HepG2 (cell line): ENCODE measurements at regions not wholly inside any gene's neighbourhood (a gene's known extent, or its start where the extent isn't known, plus 50 kb on each side); places are given as distances from the start of the nearest gene placed in this dataset.

Experiments used
- CBFB ChIP-seq: sonication (generic); formaldehyde crosslinking; IDR thresholded peaks from 2 replicates; pipeline ENCODE4 v1.4.0; 2020; ENCODE audit warnings: missing genetic modification reagents
- ELF1 ChIP-seq: sonication (generic); formaldehyde crosslinking; IDR thresholded peaks from 2 replicates; pipeline ENCODE4 v1.4.0; 2020; ENCODE audit warnings: missing genetic modification reagents
- MAF1 ChIP-seq: sonication (generic); formaldehyde crosslinking; IDR thresholded peaks from 2 replicates; pipeline ENCODE4 v1.5.0; 2020; ENCODE audit warnings: missing genetic modification reagents, borderline replicate concordance
- MAFK ChIP-seq, 2 experiments: IDR thresholded peaks in 1 of 2; conservative IDR thresholded peaks in 1 of 2; 2 replicates each; pipeline ENCODE4 v1.6.1; 2011; ENCODE audit warnings: improper control_type of control experiment in 2 of 2, low read length in 2 of 2
- SMC3 ChIP-seq: IDR thresholded peaks from 2 replicates; pipeline ENCODE4 v1.6.1; 2011; ENCODE audit warnings: low read length, improper control_type of control experiment
- ZNF274 ChIP-seq: sonication (generic); formaldehyde crosslinking; IDR thresholded peaks from 2 replicates; pipeline ENCODE4 v1.5.1; 2020; ENCODE audit warnings: mild to moderate bottlenecking, missing genetic modification reagents
- ZZZ3 ChIP-seq: sonication (generic); formaldehyde crosslinking; IDR thresholded peaks from 2 replicates; pipeline ENCODE4 v1.4.0; 2020; ENCODE audit warnings: missing genetic modification reagents, mild to moderate bottlenecking, borderline replicate concordance
- TF ChIP-seq, protein P1 (sequence below): sonication (generic); formaldehyde crosslinking; IDR thresholded peaks from 2 replicates; pipeline ENCODE4 v1.4.0; 2020; ENCODE audit warnings: missing genetic modification reagents
- TF ChIP-seq, protein P2 (sequence below): sonication (generic); formaldehyde crosslinking; conservative IDR thresholded peaks from 2 replicates; pipeline ENCODE4 v1.5.0; 2020; ENCODE audit warnings: missing genetic modification reagents
- TF ChIP-seq, protein P3 (sequence below), 2 experiments: IDR thresholded peaks; 2 replicates each; pipeline ENCODE4 v1.6.1; 2011 to 2012; ENCODE audit warnings: low read length in 2 of 2, borderline replicate concordance in 1 of 2, low read depth in 1 of 2, mild to moderate bottlenecking in 1 of 2, moderate library complexity in 1 of 2
- TF ChIP-seq, protein P4 (sequence below): IDR thresholded peaks from 2 replicates; pipeline ENCODE4 v1.6.1; 2016
- TF ChIP-seq, protein P5 (sequence below): sonication (generic); formaldehyde crosslinking; IDR thresholded peaks from 2 replicates; pipeline ENCODE4 v1.8.1; 2022; ENCODE audit warnings: mild to moderate bottlenecking, missing genetic modification reagents
- TF ChIP-seq, protein P6 (sequence below): sonication (generic); formaldehyde crosslinking; IDR thresholded peaks from 2 replicates; pipeline ENCODE4 v1.8.0; 2022; ENCODE audit warnings: mild to moderate bottlenecking, missing genetic modification reagents

DNA sequence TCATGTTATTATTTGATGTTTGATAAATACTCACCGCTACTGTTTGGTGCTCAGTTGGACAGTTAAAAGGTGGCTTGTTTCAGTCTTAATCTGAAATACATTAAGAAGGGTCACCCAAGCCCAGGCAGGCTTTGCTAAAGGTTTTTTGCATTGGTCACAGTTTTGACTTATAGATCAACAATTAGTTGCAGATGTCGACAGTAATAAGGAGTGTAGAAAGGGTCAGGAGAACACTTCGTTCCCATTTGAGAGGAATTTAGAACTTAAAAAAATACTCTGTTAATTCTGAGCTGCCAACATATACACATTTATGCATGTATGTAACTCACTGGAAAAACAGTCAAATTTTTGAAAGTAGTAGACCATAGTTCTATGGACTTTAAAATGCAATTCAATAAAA is 130.3 kb downstream of the TMEM30B start:
- no peak for TF ChIP-seq ZZZ3 (CRISPR knock-in tag)
- TF ChIP-seq CBFB (CRISPR knock-in tag) = no peak
- TF ChIP-seq MAFK (conservative IDR thresholded peaks at IDR 0.05 in 1 of 2, IDR thresholded peaks at IDR 0.05 in 1 of 2; ENCODE audit: low read length in 2 of 2) = no peak
- TF ChIP-seq, protein P1, sequence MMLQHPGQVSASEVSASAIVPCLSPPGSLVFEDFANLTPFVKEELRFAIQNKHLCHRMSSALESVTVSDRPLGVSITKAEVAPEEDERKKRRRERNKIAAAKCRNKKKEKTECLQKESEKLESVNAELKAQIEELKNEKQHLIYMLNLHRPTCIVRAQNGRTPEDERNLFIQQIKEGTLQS (CRISPR knock-in tag) = no peak
- TF ChIP-seq ZNF274 (CRISPR knock-in tag) = no peak
- TF ChIP-seq, protein P2, sequence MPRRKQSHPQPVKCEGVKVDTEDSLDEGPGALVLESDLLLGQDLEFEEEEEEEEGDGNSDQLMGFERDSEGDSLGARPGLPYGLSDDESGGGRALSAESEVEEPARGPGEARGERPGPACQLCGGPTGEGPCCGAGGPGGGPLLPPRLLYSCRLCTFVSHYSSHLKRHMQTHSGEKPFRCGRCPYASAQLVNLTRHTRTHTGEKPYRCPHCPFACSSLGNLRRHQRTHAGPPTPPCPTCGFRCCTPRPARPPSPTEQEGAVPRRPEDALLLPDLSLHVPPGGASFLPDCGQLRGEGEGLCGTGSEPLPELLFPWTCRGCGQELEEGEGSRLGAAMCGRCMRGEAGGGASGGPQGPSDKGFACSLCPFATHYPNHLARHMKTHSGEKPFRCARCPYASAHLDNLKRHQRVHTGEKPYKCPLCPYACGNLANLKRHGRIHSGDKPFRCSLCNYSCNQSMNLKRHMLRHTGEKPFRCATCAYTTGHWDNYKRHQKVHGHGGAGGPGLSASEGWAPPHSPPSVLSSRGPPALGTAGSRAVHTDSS = no peak
- no peak for TF ChIP-seq SMC3
- TF ChIP-seq, protein P3, sequence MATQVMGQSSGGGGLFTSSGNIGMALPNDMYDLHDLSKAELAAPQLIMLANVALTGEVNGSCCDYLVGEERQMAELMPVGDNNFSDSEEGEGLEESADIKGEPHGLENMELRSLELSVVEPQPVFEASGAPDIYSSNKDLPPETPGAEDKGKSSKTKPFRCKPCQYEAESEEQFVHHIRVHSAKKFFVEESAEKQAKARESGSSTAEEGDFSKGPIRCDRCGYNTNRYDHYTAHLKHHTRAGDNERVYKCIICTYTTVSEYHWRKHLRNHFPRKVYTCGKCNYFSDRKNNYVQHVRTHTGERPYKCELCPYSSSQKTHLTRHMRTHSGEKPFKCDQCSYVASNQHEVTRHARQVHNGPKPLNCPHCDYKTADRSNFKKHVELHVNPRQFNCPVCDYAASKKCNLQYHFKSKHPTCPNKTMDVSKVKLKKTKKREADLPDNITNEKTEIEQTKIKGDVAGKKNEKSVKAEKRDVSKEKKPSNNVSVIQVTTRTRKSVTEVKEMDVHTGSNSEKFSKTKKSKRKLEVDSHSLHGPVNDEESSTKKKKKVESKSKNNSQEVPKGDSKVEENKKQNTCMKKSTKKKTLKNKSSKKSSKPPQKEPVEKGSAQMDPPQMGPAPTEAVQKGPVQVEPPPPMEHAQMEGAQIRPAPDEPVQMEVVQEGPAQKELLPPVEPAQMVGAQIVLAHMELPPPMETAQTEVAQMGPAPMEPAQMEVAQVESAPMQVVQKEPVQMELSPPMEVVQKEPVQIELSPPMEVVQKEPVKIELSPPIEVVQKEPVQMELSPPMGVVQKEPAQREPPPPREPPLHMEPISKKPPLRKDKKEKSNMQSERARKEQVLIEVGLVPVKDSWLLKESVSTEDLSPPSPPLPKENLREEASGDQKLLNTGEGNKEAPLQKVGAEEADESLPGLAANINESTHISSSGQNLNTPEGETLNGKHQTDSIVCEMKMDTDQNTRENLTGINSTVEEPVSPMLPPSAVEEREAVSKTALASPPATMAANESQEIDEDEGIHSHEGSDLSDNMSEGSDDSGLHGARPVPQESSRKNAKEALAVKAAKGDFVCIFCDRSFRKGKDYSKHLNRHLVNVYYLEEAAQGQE (IDR thresholded peaks at IDR 0.05; ENCODE audit: borderline replicate concordance in 1 of 2, low read depth in 1 of 2, low read length in 2 of 2) = no peak
- TF ChIP-seq, protein P4, sequence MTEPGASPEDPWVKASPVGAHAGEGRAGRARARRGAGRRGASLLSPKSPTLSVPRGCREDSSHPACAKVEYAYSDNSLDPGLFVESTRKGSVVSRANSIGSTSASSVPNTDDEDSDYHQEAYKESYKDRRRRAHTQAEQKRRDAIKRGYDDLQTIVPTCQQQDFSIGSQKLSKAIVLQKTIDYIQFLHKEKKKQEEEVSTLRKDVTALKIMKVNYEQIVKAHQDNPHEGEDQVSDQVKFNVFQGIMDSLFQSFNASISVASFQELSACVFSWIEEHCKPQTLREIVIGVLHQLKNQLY (CRISPR knock-in tag) = no peak
- TF ChIP-seq MAF1 (CRISPR knock-in tag) = no peak
- no peak for TF ChIP-seq ELF1
- TF ChIP-seq, protein P5, sequence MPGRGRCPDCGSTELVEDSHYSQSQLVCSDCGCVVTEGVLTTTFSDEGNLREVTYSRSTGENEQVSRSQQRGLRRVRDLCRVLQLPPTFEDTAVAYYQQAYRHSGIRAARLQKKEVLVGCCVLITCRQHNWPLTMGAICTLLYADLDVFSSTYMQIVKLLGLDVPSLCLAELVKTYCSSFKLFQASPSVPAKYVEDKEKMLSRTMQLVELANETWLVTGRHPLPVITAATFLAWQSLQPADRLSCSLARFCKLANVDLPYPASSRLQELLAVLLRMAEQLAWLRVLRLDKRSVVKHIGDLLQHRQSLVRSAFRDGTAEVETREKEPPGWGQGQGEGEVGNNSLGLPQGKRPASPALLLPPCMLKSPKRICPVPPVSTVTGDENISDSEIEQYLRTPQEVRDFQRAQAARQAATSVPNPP (CRISPR knock-in tag) = no peak
- TF ChIP-seq, protein P6, sequence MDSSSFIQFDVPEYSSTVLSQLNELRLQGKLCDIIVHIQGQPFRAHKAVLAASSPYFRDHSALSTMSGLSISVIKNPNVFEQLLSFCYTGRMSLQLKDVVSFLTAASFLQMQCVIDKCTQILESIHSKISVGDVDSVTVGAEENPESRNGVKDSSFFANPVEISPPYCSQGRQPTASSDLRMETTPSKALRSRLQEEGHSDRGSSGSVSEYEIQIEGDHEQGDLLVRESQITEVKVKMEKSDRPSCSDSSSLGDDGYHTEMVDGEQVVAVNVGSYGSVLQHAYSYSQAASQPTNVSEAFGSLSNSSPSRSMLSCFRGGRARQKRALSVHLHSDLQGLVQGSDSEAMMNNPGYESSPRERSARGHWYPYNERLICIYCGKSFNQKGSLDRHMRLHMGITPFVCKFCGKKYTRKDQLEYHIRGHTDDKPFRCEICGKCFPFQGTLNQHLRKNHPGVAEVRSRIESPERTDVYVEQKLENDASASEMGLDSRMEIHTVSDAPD (CRISPR knock-in tag) = no peak
